HG02884 (cell line): ENCODE measurements at regions not wholly inside any gene's neighbourhood (a gene's known extent, or its start where the extent isn't known, plus 50 kb on each side); places are given as distances from the start of the nearest gene placed in this dataset.
A peak's percentile ranks its signal among the peaks of the same experiment; 100 is the strongest.

Experiments
- ATAC-seq: cut with Tn5 transposase; IDR thresholded peaks from one replicate; pipeline ENCODE4 v1.9.1; 2021; ENCODE audit warnings: mild to moderate bottlenecking, moderate library complexity; ENCODE audit not compliant: unreplicated experiment

GRCh38 chr7:156002362-156003066, 190.3 kb upstream of the SHH start:
- no peak for ATAC-seq

DNA sequence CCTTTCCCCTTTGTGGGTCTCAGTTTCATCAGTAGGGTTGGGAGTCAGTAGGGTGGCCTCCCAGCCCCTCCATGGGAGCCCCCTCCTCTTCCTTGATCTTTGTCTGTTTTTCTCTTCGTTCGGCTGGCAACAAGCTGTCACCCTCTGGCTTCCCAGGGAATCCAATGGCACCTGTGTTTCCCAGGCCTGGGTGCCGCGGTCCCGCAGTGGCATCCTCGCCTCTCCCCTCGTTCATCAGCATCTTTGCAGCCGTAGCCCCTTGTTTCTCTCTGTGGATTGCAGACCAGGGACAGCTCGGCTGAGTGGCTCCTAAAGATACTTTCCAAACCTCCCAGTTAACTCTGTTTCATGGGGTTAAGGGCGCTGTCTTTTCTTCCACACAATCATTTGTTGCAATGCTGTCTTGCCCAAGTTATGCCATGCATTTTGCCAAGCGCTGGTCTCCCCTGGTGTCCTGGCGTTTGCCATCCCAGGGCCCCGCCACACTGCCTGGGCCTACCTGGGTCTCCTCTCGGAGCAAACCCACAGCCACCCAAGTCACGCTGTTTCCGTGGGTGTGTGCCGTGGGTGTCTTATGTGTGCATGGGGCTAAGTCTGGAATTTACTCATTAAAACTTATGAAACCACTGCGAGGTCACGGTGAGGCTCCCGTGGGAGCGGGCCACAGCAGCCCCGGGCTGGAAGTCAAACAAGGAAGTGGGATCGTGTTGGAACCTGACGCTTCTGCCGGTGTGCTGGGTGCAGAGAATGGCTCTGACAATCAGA, 189.4 kb upstream of the SHH start:
- no peak for ATAC-seq

GRCh38 chr7:156000601-156001396, 188.5 kb upstream of the SHH start:
- no peak for ATAC-seq

- no peak for ATAC-seq
Measured at GRCh38 chr7:155999631-156000489, 187.6 kb upstream of the SHH start.

GRCh38 chr7:155998766-155999630, 186.7 kb upstream of the SHH start:
- no peak for ATAC-seq

GRCh38 chr7:155998328-155998691, 186.0 kb upstream of the SHH start:
- ATAC-seq, result no peak

DNA sequence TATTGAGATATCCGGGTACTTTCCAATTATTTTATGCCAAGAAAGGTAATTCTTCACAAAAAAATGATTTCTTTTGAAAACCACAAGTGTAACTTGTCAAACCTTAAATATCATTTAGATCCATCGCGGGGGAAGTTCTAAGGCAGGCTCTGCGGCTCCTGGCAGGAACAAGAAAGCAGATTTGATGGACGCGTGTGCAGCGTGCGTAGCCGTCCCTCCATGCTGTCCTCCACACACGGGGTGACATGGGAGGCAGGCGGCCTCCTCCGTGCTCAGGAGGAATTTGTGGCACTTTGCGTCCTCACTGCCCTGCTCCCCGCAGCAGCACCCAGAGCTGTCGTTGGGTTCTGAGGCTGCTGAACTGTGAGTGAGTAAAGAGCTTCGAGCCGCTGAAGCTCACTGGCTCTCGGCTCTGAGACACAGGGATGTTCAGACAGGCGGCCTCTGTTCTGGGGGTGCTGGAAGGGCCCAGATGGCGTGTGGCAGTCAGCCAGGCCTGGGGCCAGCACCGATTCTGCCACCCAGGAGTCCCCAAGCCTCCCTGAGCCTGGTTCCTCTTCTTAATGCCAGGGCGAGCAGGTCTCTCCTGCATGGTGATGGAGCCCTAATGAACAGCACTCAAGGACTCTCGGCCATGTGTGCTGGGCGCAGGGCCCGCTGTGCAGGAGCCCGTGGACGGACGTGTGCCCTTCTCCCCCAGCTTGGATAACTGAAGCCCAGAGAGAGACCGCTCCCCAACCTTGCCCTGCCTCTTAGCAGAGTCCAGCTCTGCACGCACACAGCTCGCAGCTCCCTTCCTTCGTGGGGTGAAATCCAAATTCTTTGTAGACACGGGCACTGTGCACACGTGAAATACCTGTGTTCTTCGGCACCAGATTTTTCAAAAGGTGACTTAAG, 185.4 kb upstream of the SHH start:
- ATAC-seq, result no peak

DNA sequence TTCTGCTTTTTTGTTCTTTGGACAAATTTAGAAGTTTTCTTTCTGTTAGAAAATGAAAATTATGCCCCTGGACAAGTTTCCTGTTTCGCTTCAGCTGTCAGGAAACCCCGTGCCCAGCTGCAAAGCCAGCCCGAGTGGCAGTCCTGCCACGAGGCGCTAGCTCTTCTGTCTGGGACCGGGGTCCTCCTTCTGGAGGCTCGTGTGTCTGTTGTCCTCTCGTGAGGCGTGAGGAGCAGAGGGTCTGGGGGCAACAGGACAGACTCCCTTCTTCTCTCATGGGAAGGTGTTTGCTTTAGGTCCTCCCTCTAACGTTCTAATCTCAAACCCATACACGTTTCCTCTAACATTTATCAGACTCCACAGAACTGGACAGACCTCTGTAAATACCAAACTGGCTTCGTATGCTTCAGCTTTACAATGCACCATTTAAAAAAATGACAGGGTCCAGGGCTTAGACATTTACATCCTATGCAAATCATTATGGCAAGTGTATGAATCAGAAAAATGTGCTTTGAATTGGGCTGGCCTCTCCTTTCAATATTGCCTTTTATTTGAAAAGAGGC, 184.5 kb upstream of the SHH start:
- no peak for ATAC-seq

DNA sequence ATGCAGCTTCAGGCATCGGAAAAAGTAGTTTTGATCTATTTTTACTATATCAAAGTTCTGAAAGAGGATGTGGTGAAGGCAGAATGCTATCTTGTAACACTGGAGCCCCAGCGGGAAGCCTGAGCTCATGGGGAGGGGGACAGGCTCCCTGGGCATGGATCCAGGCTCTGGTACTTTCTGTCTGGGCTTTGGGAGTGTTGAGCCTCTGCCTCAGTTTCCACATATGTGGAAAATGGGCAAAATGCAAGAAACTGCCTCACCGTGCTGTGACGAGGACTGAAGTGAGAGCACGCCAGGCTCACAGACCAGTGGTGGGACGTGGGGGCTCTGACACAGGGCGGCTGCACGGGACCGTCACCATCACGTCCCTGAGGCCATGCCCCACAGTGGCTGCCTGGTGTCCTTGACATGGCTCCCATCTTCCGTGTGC, 182.9 kb upstream of the SHH start:
- ATAC-seq, result peak; percentile 54

DNA sequence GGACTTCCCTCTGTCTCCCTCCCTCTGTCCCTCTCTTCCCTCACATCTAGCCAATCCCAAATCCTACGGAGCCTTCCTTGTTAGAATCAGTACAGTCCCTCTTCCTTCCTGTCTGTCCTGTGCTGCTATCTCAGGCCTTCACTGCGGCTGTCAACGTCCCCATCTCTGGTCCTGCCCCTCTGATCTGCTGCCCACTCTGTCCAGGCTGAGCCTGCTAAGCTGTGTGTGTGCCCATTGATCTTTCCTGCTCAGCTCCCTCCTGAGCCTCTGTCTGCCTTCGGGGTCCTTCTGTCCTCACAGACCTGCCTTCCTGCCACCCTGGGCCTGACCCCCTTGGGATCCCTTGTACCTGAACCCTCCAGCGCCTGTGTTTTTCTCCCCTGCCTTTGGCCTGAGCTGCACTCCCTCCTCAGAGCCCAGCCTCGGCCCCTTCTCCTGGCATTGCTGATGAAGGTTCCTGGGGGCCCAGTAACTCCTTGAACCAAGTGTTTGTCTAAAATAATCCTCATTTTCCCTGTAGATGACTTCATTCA, 182.1 kb upstream of the SHH start:
- ATAC-seq, result no peak

DNA sequence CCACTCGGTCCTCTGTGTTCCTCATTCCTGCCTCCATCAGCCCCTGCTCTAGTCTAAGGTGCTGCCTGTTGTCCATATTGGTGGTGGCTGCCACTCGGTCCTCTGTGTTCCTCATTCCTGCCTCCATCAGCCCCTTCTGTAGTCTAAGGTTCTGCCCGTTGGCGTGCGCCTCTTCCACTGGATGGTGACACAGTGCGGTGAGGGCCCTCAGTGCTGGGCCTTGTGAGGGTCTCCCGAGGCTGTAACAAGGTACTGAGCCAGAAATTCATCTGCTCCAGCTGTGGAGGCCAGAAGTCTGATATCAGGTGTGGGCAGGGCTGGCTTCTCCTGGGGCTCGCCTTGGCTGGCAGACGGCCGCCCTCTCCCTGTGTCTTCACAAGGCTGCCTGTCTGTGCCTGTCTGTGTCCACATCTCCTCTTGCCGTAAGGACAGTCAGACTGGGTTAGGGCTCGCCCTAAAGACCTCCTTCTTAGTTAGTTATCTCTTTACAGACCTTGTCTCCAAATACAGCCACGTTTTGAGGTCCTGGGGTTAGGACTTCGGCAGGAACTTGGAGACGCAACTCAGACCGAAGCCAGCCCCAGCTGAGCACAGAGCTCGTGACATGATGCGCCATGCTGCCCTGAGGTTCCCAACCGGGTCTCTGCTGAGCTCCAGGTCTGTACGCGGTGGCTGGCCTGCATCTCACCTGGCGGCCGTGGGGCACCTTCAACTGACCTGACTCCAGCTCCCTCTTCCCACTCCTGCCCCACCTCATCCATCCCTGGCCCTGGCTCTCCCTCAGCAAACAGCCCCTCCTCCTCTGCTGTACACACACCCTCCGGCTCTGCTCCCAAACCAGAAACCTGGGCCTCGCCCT, 181.4 kb upstream of the SHH start:
- no peak for ATAC-seq

DNA sequence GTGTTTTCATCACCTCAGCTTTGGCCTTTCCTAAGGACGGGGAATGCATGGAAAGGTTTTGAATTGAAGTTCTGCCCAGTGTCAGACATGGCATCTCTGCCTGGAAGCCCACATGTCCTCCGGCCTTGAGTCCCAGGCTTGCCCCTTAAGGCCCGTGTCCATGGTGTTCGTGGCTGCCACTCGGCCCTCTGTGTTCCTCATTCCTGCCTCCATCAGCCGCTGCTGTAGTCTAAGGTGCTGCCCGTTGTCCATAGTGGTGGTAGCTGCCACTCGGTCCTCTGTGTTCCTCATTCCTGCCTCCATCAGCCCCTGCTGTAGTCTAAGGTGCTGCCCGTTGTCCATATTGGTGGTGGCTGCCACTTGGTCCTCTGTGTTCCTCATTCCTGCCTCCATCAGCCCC, 180.7 kb upstream of the SHH start:
- no peak for ATAC-seq

DNA sequence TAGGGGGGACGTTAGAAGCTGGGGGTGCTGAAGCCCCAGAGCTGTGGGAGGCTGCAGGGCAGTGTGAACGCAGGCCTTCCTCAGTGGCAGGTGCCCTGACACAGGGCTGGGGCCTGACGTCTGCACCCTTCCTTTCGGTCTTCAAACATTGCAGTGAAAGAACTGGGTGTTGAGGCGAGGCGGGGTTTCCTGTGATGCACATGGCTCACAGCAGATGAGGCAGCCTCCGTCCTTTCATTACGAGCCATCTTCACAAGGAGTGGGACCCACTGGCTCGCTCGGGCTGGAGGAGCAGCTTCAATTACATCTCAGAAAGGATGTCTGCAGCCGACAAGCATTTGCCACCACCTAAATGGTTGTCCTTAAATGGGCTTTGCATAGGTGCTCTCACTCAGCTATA, 180.3 kb upstream of the SHH start:
- no peak for ATAC-seq

GRCh38 chr7:155992107-155992506, 179.8 kb upstream of the SHH start:
- no peak for ATAC-seq

DNA sequence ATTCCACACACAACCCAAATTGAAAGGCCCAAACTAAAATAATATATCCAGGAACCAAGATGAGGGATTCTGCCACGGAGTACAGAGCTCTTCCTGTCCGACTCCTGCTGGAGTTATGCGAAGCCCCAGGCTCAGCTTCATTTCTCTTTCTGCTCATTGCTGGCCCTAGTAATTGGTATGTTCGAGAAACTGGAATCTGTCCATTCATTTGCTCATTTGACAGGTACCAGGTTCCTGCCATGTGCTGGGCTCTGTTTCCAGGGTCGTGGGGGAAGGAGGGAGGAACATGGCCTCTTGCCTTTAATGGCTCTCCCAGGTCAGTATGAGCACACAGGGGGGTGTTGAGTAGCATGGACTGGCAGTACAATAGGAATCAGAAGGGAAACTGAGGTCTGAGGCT, 179.2 kb upstream of the SHH start:
- no peak for ATAC-seq

DNA sequence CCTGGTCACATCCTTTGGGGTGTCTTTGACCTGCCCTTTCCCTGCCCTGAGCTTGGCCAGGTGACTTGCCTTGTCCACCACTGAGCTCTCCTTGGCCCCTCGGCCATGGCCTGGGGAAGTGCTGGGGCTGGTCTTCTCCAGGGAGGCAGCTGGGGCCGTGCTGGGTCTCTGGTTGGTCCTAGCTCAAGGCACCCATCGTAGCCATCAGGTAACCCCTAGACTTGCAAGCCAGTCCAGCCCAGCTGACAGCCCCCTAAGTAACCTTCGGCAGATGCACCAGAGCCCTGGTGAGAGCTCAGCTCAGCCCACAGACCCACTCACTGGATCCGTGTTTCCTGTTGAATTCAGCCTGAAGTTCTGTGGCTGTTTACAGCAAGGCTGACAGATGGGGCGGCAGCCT, 176.2 kb upstream of the SHH start:
- ATAC-seq, result no peak

GRCh38 chr7:155987681-155988235, 175.5 kb upstream of the SHH start:
- no peak for ATAC-seq
